ENCODE measurements at regions not wholly inside any gene's neighbourhood (a gene's known extent, or its start where the extent isn't known, plus 50 kb on each side); places are given as distances from the start of the nearest gene placed in this dataset.

DNA sequence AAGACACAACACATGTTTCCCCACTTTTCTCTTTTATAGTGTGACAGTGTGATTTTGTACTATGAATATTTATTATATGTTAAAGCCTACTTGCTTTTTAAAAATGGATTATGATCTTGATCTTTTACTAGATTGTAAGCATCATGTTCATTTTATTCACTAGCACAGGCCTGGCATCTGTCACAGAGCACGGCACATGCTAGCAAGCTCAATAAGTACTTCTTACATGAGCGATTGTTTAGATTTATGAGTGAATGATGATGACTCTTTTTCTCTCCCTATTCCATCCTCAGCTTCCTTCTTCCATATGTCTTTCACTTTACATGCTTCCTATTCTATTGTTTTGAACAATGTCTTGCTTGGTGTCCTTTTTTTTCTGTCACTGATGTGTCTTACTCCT, 1454.1 kb downstream of the MRPL39 start:
- TF ChIP-seq, protein P1, sequence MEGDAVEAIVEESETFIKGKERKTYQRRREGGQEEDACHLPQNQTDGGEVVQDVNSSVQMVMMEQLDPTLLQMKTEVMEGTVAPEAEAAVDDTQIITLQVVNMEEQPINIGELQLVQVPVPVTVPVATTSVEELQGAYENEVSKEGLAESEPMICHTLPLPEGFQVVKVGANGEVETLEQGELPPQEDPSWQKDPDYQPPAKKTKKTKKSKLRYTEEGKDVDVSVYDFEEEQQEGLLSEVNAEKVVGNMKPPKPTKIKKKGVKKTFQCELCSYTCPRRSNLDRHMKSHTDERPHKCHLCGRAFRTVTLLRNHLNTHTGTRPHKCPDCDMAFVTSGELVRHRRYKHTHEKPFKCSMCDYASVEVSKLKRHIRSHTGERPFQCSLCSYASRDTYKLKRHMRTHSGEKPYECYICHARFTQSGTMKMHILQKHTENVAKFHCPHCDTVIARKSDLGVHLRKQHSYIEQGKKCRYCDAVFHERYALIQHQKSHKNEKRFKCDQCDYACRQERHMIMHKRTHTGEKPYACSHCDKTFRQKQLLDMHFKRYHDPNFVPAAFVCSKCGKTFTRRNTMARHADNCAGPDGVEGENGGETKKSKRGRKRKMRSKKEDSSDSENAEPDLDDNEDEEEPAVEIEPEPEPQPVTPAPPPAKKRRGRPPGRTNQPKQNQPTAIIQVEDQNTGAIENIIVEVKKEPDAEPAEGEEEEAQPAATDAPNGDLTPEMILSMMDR (IDR thresholded peaks at IDR 0.05; ENCODE audit: low read length): no peak
- TF ChIP-seq EZH2 (optimal IDR thresholded peaks at IDR 0.05; ENCODE audit: low read depth, low read length): no peak
